Astrocyte (in vitro differentiated cells and primary cell): ENCODE measurements at regions not wholly inside any gene's neighbourhood (a gene's known extent, or its start where the extent isn't known, plus 50 kb on each side); places are given as distances from the start of the nearest gene placed in this dataset.

Experiments used
- DNase-seq: peaks from one replicate; pipeline ENCODE4 v3.0.0-alpha.2; 2010; ENCODE audit warnings: low read depth
- FAIRE-seq: peaks from 2 replicates; lab custom pipeline; 2011; peaks lifted over from hg19 to GRCh38; lab: Jason Lieb, UNC
- H2AFZ ChIP-seq: 2 replicates; pipeline ENCODE4 v1.6.0; 2012; ENCODE audit warnings: low read depth, low read length, inconsistent platforms
- H3K27ac ChIP-seq: 2 replicates; pipeline ENCODE4 v1.5.1; 2011; ENCODE audit warnings: low read depth, low read length, inconsistent platforms
- H3K27me3 ChIP-seq: 2 replicates; pipeline ENCODE4 v1.6.0; 2011; ENCODE audit warnings: low read length, inconsistent platforms; ENCODE audit not compliant: insufficient read depth
- H3K36me3 ChIP-seq: 2 replicates; pipeline ENCODE4 v1.5.1; 2011; ENCODE audit warnings: low read length, inconsistent platforms; ENCODE audit not compliant: insufficient read depth
- H3K4me1 ChIP-seq: 2 replicates; pipeline ENCODE4 v1.5.1; 2011; ENCODE audit warnings: low read length, inconsistent platforms; ENCODE audit not compliant: insufficient read depth
- H3K4me2 ChIP-seq: 2 replicates; pipeline ENCODE4 v1.6.0; 2012; ENCODE audit warnings: low read length, inconsistent platforms
- H3K4me3 ChIP-seq: 2 replicates; pipeline ENCODE4 v1.5.1; 2011; ENCODE audit warnings: low read depth, mild to moderate bottlenecking, low read length, inconsistent platforms; ENCODE audit not compliant: insufficient read depth
- H3K79me2 ChIP-seq: 2 replicates; pipeline ENCODE4 v1.6.0; 2012; ENCODE audit warnings: mild to moderate bottlenecking, low read length, inconsistent platforms; ENCODE audit not compliant: insufficient read depth
- H3K9ac ChIP-seq: 2 replicates; pipeline ENCODE4 v1.6.0; 2012; ENCODE audit warnings: mild to moderate bottlenecking, low read length, inconsistent platforms
- H3K9me3 ChIP-seq: 2 replicates; pipeline ENCODE4 v1.5.1; 2012; ENCODE audit warnings: low read depth, mild to moderate bottlenecking, low read length, inconsistent platforms; ENCODE audit not compliant: insufficient read depth
- H4K20me1 ChIP-seq: 2 replicates; pipeline ENCODE4 v1.6.0; 2012; ENCODE audit warnings: low read length, inconsistent platforms; ENCODE audit not compliant: insufficient read depth
- H3K27ac Mint-ChIP-seq: one replicate; pipeline ENCODE4 v1.8.0; 2021; ENCODE audit warnings: mild to moderate bottlenecking, mixed read lengths; ENCODE audit not compliant: unreplicated experiment
- H3K27me3 Mint-ChIP-seq: one replicate; pipeline ENCODE4 v1.8.0; 2021; ENCODE audit warnings: low read depth, mixed read lengths; ENCODE audit not compliant: unreplicated experiment
- H3K36me3 Mint-ChIP-seq: one replicate; pipeline ENCODE4 v1.8.0; 2021; ENCODE audit warnings: low read depth, mixed read lengths; ENCODE audit not compliant: unreplicated experiment
- H3K4me1 Mint-ChIP-seq: one replicate; pipeline ENCODE4 v1.8.0; 2021; ENCODE audit warnings: low read depth, mixed read lengths; ENCODE audit not compliant: unreplicated experiment
- H3K4me3 Mint-ChIP-seq: one replicate; pipeline ENCODE4 v1.8.0; 2021; ENCODE audit warnings: mild to moderate bottlenecking, moderate library complexity, mixed read lengths; ENCODE audit not compliant: unreplicated experiment
- H3K9me3 Mint-ChIP-seq: one replicate; pipeline ENCODE4 v1.8.0; 2021; ENCODE audit warnings: mild to moderate bottlenecking, mixed read lengths; ENCODE audit not compliant: unreplicated experiment
- CTCF ChIP-seq: IDR thresholded peaks from 2 replicates; pipeline ENCODE4 v1.5.1; 2011; ENCODE audit warnings: low read depth, mild to moderate bottlenecking, inconsistent platforms, low read length, moderate library complexity; ENCODE audit not compliant: insufficient read depth
- EZH2 ChIP-seq: IDR thresholded peaks from 2 replicates; pipeline ENCODE4 v1.6.1; 2012; ENCODE audit warnings: mild to moderate bottlenecking, low read length, inconsistent platforms; ENCODE audit not compliant: insufficient read depth

GRCh38 chr7:1344421-1344820 is 111.7 kb downstream of the UNCX start:
- no peak overlapping the region for H3K4me3 Mint-ChIP-seq
- H3K36me3 Mint-ChIP-seq, result no peaks in the 10 kb centered on the region
- peaks cover 3% of the 10 kb centered on the region for H3K9me3 Mint-ChIP-seq
- H3K9me3 ChIP-seq, result no peaks in the 10 kb centered on the region
- no peak overlapping the region for H3K9ac ChIP-seq
- H3K27me3 Mint-ChIP-seq, result peaks cover 25% of the 10 kb centered on the region
- H3K27me3 ChIP-seq, result no peaks in the 10 kb centered on the region
- TF ChIP-seq EZH2, result no peak
- no peaks in the 10 kb centered on the region for H3K79me2 ChIP-seq
- no peaks in the 10 kb centered on the region for H3K36me3 ChIP-seq
- no peaks in the 10 kb centered on the region for H4K20me1 ChIP-seq
- H3K27ac ChIP-seq, result no peak overlapping the region
- no peak overlapping the region for H3K4me2 ChIP-seq
- H3K4me1 ChIP-seq, result no peaks in the 10 kb centered on the region
- FAIRE-seq (no peak), DNase-seq (no peak)
- no peak overlapping the region for H2AFZ ChIP-seq
- no peak overlapping the region for H3K4me3 ChIP-seq
- no peaks in the 10 kb centered on the region for H3K4me1 Mint-ChIP-seq
- H3K27ac Mint-ChIP-seq, result no peak overlapping the region

GRCh38 chr7:1344981-1345701 is 112.5 kb downstream of the UNCX start:
- DNase-seq (no peak), FAIRE-seq (no peak)
- Histone ChIP-seq H4K20me1 (no peaks in the 10 kb centered on the region), H3K27me3 (no peaks in the 10 kb centered on the region), H3K4me1 (no peaks in the 10 kb centered on the region), H3K9ac (no peak overlapping the region), H3K4me3 (no peak overlapping the region), H3K36me3 (no peaks in the 10 kb centered on the region), H3K4me2 (no peak overlapping the region), H3K9me3 (no peaks in the 10 kb centered on the region), H3K79me2 (no peaks in the 10 kb centered on the region), H3K27ac (no peak overlapping the region), H2AFZ (no peak overlapping the region)
- no peak overlapping the region for H3K4me3 Mint-ChIP-seq
- peaks cover 23% of the 10 kb centered on the region for H3K27me3 Mint-ChIP-seq
- no peaks in the 10 kb centered on the region for H3K4me1 Mint-ChIP-seq
- no peak overlapping the region for H3K27ac Mint-ChIP-seq
- no peaks in the 10 kb centered on the region for H3K36me3 Mint-ChIP-seq
- H3K9me3 Mint-ChIP-seq, result no peaks in the 10 kb centered on the region
- TF ChIP-seq CTCF (no peak), EZH2 (no peak)

GRCh38 chr7:1345796-1346755 is 113.2 kb downstream of the MICALL2 start:
- Histone ChIP-seq H3K9me3 (no peaks in the 10 kb centered on the region), H4K20me1 (no peaks in the 10 kb centered on the region), H3K27me3 (peaks cover 3% of the 10 kb centered on the region), H3K36me3 (no peaks in the 10 kb centered on the region), H3K4me2 (no peak overlapping the region), H2AFZ (no peak overlapping the region), H3K9ac (no peak overlapping the region), H3K4me3 (no peak overlapping the region), H3K27ac (no peak overlapping the region), H3K79me2 (no peaks in the 10 kb centered on the region), H3K4me1 (no peaks in the 10 kb centered on the region)
- DNase-seq, result no peak
- no peak for FAIRE-seq
- Mint-ChIP-seq H3K4me3 (no peak overlapping the region), H3K27me3 (peaks cover 23% of the 10 kb centered on the region), H3K36me3 (no peaks in the 10 kb centered on the region), H3K9me3 (no peaks in the 10 kb centered on the region), H3K4me1 (no peaks in the 10 kb centered on the region), H3K27ac (no peak overlapping the region)
- TF ChIP-seq EZH2, result no peak
- no peak for TF ChIP-seq CTCF
